Large intestine (tissue), 3 donors: ENCODE measurements at regions not wholly inside any gene's neighbourhood (a gene's known extent, or its start where the extent isn't known, plus 50 kb on each side); places are given as distances from the start of the nearest gene placed in this dataset.

Experiments used
- DNase-seq, 2 donors: peaks; one replicate each; pipeline versions ENCODE4 v3.0.0 to v3.0.0-alpha.2; 2013
- H3K27ac ChIP-seq: one replicate; pipeline ENCODE4 v1.5.1; 2013; ENCODE audit warnings: low read length
- H3K27me3 ChIP-seq: 2 replicates; pipeline ENCODE4 v1.6.1; 2013; ENCODE audit warnings: low read length; ENCODE audit not compliant: control insufficient read depth, insufficient read depth
- H3K36me3 ChIP-seq: 2 replicates; pipeline ENCODE4 v1.6.1; 2013; ENCODE audit warnings: low read length; ENCODE audit not compliant: control insufficient read depth, insufficient read depth
- H3K4me1 ChIP-seq: one replicate; pipeline ENCODE4 v1.6.1; 2013; ENCODE audit warnings: low read length; ENCODE audit not compliant: control insufficient read depth, insufficient read depth
- H3K4me3 ChIP-seq: one replicate; pipeline ENCODE4 v1.5.1; 2013; ENCODE audit warnings: low read length
- H3K9me3 ChIP-seq: one replicate; pipeline ENCODE4 v1.6.1; 2013; ENCODE audit warnings: mild to moderate bottlenecking, low read depth, low read length, moderate library complexity; ENCODE audit not compliant: control insufficient read depth
- WGBS: methylation state at CpG from one replicate; pipeline ENCODE4 v1.1.5; 2013; ENCODE audit warnings: low lambda C conversion rate; ENCODE audit not compliant: insufficient coverage; 5-methylcytosine and 5-hydroxymethylcytosine counted together

DNA sequence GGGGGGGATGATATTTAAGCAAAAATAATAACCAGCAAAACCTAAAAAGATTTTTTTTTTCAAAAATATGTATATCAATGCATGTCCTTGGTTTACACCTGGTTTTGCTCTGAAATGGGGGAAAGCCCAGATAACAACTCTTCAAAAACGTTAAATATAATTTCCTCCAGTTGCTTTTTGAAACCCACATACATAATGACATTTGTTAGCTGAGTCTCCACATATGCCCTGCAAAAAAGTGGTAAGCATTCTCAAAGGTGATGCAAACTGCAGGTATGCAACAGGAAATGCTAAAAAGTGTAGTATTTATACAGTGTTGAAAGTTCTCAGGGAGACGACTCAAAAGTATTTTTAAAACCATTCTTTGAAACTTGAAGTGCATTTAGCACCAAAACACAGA is 258.6 kb downstream of the ZEB2 start:
- no peak overlapping the region for H3K4me3 ChIP-seq
- no peaks in the 10 kb centered on the region for H3K4me1 ChIP-seq
- H3K27me3 ChIP-seq, result no peaks in the 10 kb centered on the region
- H3K36me3 ChIP-seq, result no peaks in the 10 kb centered on the region
- WGBS, result no CpG with 5 or more reads among the region's 2 CpGs
- H3K9me3 ChIP-seq, result peaks cover 5% of the 10 kb centered on the region
- H3K27ac ChIP-seq, result no peak overlapping the region
- DNase-seq, result no peak

DNA sequence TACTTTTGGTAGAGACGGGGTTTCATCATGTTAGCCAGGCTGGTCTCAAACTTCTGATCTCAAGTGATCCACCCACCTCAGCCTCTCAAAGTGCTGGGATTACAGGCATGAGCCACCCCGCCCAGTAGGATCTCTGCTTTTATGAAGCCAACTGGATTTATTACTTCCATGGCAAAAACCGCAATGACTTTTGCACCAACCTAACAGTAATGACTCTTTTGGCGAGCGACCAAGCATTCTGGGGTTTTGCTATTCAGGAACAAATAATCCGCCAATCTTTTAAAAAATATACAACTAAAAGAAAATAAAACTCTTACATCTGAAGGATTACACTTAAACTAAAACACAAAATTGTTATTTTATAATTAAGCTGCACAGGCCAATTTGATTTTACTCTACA is 260.6 kb downstream of the ZEB2 start:
- WGBS, result no CpG with 5 or more reads among the region's 6 CpGs
- no peak overlapping the region for H3K4me3 ChIP-seq
- no peak for DNase-seq
- H3K9me3 ChIP-seq, result peaks cover 9% of the 10 kb centered on the region
- H3K27ac ChIP-seq, result no peak overlapping the region
- no peaks in the 10 kb centered on the region for H3K27me3 ChIP-seq
- no peaks in the 10 kb centered on the region for H3K36me3 ChIP-seq
- H3K4me1 ChIP-seq, result no peaks in the 10 kb centered on the region

GRCh38 chr2:144258154-144258553 is 261.8 kb downstream of the ZEB2 start:
- no peaks in the 10 kb centered on the region for H3K4me1 ChIP-seq
- no peak for DNase-seq
- WGBS, result 89% methylated on average over 1 of the region's 2 CpGs
- H3K27me3 ChIP-seq, result no peaks in the 10 kb centered on the region
- H3K4me3 ChIP-seq, result no peak overlapping the region
- H3K27ac ChIP-seq, result no peak overlapping the region
- no peaks in the 10 kb centered on the region for H3K36me3 ChIP-seq
- peaks cover 17% of the 10 kb centered on the region for H3K9me3 ChIP-seq

DNA sequence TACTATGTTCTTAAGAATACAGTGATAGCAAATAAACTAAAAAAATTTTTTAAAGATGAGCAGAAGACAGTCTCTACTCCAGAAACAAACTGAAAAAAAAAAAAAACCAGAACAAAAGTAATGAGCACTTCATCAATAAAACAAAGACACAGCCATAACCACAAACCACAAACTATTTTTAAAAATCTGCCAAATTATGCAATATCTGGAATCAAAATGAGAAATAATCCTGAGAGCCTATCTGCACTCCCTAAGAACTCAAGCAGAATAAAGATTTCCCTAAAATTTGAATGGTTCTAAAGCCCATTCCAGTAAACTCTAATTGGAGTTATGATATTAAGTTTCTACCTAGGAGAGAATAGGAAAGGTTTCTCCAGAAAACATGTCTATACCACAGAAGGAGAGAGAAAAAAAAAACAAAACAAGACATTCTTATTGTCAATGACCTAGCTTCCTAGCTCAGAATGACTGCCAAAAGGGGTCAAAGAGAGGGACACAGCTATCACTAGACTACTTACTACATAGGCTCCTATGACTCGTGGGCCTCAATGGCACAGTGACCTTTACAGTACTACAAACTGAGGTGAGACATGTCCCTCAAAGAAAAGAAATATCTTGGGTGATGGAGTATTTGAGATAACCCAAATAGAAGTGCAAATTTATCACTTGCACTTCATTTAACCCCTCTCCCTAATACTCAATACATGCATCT is 262.8 kb downstream of the ZEB2 start:
- Histone ChIP-seq H3K4me3 (no peak overlapping the region), H3K27ac (no peak overlapping the region)
- WGBS, result no CpG with 5 or more reads among the region's 1 CpG

DNA sequence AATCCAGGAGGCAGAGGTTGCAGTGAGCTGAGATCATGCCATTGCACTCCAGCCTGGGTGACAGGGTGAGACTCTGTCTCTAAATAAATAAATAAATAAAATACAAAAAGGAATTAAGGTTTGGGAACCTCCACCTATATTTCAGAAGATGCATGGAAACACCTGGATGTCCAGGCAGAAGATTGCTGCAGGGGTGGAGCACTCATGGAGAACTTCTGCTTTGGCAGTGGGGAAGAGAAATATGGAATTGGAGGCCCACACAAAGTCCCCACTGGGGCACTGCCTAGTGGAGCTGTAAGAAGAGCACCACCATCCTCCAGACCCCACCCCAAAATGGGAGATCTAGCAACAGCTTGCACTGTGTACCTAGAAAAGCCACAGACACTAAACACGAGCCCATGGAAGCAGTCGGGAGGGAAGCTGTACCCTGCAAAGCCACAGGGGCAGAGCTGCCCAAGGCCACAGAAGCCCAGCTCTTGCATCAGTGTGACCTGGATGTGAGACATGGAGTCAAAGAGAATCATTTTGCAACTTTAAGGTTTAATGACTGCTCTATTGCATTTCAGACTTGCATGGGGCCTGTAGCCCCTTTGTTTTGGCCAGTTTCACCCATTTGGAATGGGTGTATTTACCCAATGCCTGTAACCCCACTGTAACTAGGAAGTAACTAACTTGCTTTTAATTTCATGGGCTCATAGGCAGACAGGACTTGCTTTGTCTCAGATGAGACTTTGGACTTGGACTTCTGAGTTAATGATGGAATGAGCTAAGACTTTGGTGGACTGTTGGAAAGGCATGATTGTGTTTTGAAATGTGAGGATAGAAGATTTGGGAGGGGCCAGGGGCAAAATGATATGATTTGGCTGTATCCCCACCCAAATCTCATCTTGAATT is 265.3 kb downstream of the ZEB2 start:
- WGBS, result no CpG with 5 or more reads among the region's 2 CpGs
- H3K36me3 ChIP-seq, result no peaks in the 10 kb centered on the region
- no peaks in the 10 kb centered on the region for H3K4me1 ChIP-seq
- peaks cover 19% of the 10 kb centered on the region for H3K9me3 ChIP-seq
- no peaks in the 10 kb centered on the region for H3K27me3 ChIP-seq
- no peak overlapping the region for H3K27ac ChIP-seq
- H3K4me3 ChIP-seq, result no peak overlapping the region
- no peak for DNase-seq

More for the DNA sequence above, 262.8 kb downstream of the ZEB2 start:
- Histone ChIP-seq H3K9me3 (peaks cover 19% of the 10 kb centered on the region), H3K4me1 (no peaks in the 10 kb centered on the region), H3K36me3 (no peaks in the 10 kb centered on the region), H3K27me3 (no peaks in the 10 kb centered on the region)
- no peak for DNase-seq

GRCh38 chr2:144253743-144254142 is 266.2 kb downstream of the ZEB2 start:
- no peaks in the 10 kb centered on the region for H3K27me3 ChIP-seq
- no peaks in the 10 kb centered on the region for H3K36me3 ChIP-seq
- peaks cover 19% of the 10 kb centered on the region for H3K9me3 ChIP-seq
- no peak overlapping the region for H3K4me3 ChIP-seq
- no CpG with 5 or more reads among the region's 4 CpGs for WGBS
- no peak overlapping the region for H3K27ac ChIP-seq
- no peaks in the 10 kb centered on the region for H3K4me1 ChIP-seq
- DNase-seq, result no peak

- no peak for DNase-seq
- Histone ChIP-seq H3K36me3 (no peaks in the 10 kb centered on the region), H3K4me1 (no peaks in the 10 kb centered on the region), H3K4me3 (no peak overlapping the region), H3K27me3 (no peaks in the 10 kb centered on the region), H3K9me3 (peaks cover 19% of the 10 kb centered on the region), H3K27ac (no peak overlapping the region)
- WGBS, result no CpG with 5 or more reads among the region's 1 CpG
Measured at GRCh38 chr2:144252694-144253093, 267.2 kb downstream of the ZEB2 start.

DNA sequence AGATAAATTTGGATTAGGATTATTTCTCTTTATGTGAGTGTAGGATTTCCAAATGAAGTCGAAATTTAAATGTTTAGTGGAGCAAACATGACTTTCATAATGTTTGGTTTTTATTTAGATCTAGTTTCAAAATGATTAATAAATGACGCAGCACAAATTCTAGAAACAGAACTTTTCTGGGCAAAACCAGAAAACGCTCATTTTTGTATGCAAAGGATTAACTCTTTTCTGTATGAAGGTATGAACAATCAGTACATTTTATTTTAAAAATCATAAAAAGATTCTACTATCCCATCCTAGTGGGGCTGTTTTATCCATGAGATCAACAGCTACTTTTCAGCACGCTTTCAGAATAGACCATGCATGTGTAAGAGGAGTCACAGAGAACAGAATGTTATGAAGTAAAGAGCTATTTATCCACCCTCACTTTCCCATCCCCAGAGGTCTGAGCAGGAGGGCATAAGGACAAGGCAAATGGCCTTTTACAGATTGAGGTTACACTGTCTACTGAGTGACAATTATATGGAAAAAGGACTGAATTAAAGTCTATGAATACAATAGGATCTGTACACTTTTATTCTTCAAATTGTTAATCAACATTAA is 270.8 kb downstream of the ZEB2 start:
- Histone ChIP-seq H3K36me3 (no peaks in the 10 kb centered on the region), H3K27me3 (no peaks in the 10 kb centered on the region), H3K27ac (no peak overlapping the region), H3K4me1 (no peaks in the 10 kb centered on the region), H3K9me3 (peaks cover 9% of the 10 kb centered on the region), H3K4me3 (no peak overlapping the region)
- WGBS, result 90% methylated on average over 3 of the region's 4 CpGs
- no peak for DNase-seq

DNA sequence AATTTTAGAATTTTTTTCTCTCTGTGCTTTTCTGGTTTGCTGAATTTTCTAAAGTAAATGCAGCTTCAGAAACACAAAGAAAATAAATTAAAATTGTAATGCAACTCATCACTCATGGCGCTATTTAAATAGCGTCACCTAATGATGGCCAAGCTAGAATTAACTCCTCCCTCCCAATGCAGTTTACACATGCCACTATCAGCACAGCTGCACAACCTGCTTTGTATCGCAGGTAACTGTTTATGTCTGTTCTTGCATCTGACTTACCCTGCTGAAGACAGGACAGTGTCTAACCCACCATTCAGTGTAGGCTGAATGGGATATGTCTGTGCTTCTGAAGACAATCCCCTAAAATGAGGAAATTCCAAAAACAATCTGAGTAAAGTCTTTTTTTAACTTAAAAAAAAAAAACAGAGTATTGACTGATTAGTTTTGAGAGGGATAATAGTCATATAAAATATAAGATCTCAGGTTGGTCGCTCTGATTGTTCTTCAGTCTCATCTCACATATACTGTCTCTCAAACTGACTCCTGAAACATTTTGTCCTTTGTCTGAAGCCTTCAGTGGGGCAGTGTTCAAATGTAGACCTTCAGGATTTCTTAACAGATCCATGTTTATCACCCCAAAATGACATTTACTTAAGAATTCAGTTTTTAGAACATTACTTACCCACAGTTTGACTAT is 271.4 kb downstream of the ZEB2 start:
- 100% methylated on average over 1 of the region's 4 CpGs for WGBS

GRCh38 chr2:144244938-144245337 is 275.0 kb downstream of the ZEB2 start:
- Histone ChIP-seq H3K27ac (no peak overlapping the region), H3K36me3 (no peaks in the 10 kb centered on the region), H3K4me3 (no peak overlapping the region), H3K4me1 (no peaks in the 10 kb centered on the region), H3K27me3 (no peaks in the 10 kb centered on the region), H3K9me3 (no peaks in the 10 kb centered on the region)
- no peak for DNase-seq

More for the DNA sequence above, 271.4 kb downstream of the ZEB2 start:
- no peaks in the 10 kb centered on the region for H3K36me3 ChIP-seq
- H3K9me3 ChIP-seq, result peaks cover 4% of the 10 kb centered on the region
- H3K4me1 ChIP-seq, result no peaks in the 10 kb centered on the region
- no peak for DNase-seq
- no peaks in the 10 kb centered on the region for H3K27me3 ChIP-seq
- no peak overlapping the region for H3K4me3 ChIP-seq
- H3K27ac ChIP-seq, result no peak overlapping the region
